BE2C (cell line): ENCODE measurements at regions not wholly inside any gene's neighbourhood (a gene's known extent, or its start where the extent isn't known, plus 50 kb on each side); places are given as distances from the start of the nearest gene placed in this dataset.

Experiments
- DNase-seq: peaks from one replicate; pipeline ENCODE4 v3.0.0-alpha.2; 2020
- H3K27me3 ChIP-seq: fragments of 250-450 bp; sonication (Bioruptor Pico); 2 replicates; pipeline ENCODE4 v1.5.1; 2020; ENCODE audit warnings: mild to moderate bottlenecking
- H3K36me3 ChIP-seq: fragments of 250-450 bp; sonication (Bioruptor Pico); 2 replicates; pipeline ENCODE4 v1.5.1; 2020; ENCODE audit warnings: mild to moderate bottlenecking
- H3K4me1 ChIP-seq: fragments of 250-450 bp; sonication (Bioruptor Pico); 2 replicates; pipeline ENCODE4 v1.5.1; 2020
- H3K4me3 ChIP-seq: 2 replicates; pipeline ENCODE4 v1.5.1; 2011; ENCODE audit warnings: low read depth, low read length
- H3K9me3 ChIP-seq: fragments of 250-450 bp; sonication (Bioruptor Pico); 2 replicates; pipeline ENCODE4 v1.5.1; 2020
- TF ChIP-seq, protein P1 (sequence below): IDR thresholded peaks from 2 replicates; pipeline ENCODE4 v1.5.1; 2012; ENCODE audit warnings: mild to moderate bottlenecking, low read depth, low read length

- Histone ChIP-seq H3K9me3 (no peaks in the 10 kb centered on the region), H3K4me1 (no peaks in the 10 kb centered on the region), H3K27me3 (no peaks in the 10 kb centered on the region), H3K4me3 (no peak overlapping the region), H3K36me3 (no peaks in the 10 kb centered on the region)
- TF ChIP-seq, protein P1, sequence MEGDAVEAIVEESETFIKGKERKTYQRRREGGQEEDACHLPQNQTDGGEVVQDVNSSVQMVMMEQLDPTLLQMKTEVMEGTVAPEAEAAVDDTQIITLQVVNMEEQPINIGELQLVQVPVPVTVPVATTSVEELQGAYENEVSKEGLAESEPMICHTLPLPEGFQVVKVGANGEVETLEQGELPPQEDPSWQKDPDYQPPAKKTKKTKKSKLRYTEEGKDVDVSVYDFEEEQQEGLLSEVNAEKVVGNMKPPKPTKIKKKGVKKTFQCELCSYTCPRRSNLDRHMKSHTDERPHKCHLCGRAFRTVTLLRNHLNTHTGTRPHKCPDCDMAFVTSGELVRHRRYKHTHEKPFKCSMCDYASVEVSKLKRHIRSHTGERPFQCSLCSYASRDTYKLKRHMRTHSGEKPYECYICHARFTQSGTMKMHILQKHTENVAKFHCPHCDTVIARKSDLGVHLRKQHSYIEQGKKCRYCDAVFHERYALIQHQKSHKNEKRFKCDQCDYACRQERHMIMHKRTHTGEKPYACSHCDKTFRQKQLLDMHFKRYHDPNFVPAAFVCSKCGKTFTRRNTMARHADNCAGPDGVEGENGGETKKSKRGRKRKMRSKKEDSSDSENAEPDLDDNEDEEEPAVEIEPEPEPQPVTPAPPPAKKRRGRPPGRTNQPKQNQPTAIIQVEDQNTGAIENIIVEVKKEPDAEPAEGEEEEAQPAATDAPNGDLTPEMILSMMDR = no peak
- DNase-seq = no peak
These were observed 800.8 kb upstream of the SOX11 start for GRCh38 chr2:4891394-4891793.

DNA sequence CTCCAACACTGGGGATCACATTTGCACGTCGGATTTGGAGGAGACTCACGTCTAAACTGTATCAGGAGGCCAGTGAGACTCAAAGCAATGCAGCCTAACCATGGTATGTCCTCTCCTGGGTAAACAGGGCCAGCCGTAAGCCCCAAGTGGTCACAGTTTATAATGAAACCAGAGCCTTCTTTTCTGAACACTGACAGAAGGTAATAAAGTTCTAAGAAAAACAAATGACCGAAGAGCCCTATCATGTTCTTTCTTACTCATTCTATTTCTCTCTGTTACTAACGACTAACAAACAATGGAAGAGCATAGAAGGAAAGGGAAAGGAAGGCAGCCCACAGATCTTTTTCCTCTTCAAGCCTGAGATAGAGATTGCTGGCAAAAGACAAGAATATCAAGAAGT lies 796.8 kb upstream of the SOX11 start:
- no peaks in the 10 kb centered on the region for H3K4me1 ChIP-seq
- H3K4me3 ChIP-seq = no peak overlapping the region
- H3K36me3 ChIP-seq = no peaks in the 10 kb centered on the region
- H3K9me3 ChIP-seq = no peaks in the 10 kb centered on the region
- DNase-seq = no peak
- TF ChIP-seq, protein P1 = no peak
- no peaks in the 10 kb centered on the region for H3K27me3 ChIP-seq

DNA sequence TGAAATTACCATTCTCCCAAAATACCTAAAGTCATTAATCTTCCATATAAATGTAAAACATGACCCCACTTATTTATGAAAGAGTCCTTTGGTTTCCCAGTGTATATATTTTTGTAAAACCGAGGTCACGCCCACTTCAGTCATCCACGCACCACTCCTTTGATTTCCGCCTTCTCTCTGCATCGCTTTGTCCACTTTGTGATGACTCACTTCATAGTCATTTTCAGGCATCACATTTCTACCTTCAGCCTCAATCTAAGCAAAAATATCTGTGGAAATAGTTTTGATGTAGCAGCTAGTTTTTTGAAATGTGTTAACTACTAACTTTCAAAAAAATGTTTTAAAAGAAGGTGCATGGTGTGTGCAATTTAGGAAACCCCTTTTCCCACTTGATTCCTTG lies 793.5 kb upstream of the SOX11 start:
- Histone ChIP-seq H3K9me3 (no peaks in the 10 kb centered on the region), H3K36me3 (no peaks in the 10 kb centered on the region), H3K27me3 (no peaks in the 10 kb centered on the region), H3K4me3 (no peak overlapping the region), H3K4me1 (no peaks in the 10 kb centered on the region)
- TF ChIP-seq, protein P1 = no peak
- DNase-seq = no peak

DNA sequence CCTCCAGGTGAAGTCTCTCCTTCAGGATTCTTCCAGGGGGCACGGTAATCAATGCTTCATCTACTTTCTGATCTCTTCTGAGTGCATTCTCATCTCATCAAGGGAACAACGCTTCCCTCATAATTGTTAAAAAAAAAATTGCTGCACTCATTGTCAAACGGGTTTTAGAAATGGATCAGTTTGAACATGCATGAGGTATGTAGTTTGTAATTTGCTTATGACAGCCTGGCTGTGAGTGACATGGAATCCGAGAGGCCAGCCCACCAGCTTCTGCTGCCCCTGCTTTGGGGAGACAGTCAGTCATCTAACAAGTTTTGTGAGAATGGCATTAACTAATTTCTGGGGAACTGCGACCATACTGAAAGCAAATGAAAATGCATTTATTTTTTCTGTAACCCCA lies 791.9 kb upstream of the SOX11 start:
- no peak overlapping the region for H3K4me3 ChIP-seq
- H3K36me3 ChIP-seq = no peaks in the 10 kb centered on the region
- DNase-seq = no peak
- H3K9me3 ChIP-seq = no peaks in the 10 kb centered on the region
- TF ChIP-seq, protein P1 = no peak
- no peaks in the 10 kb centered on the region for H3K4me1 ChIP-seq
- no peaks in the 10 kb centered on the region for H3K27me3 ChIP-seq

- no peaks in the 10 kb centered on the region for H3K27me3 ChIP-seq
- H3K4me1 ChIP-seq = no peaks in the 10 kb centered on the region
- no peak for DNase-seq
- no peaks in the 10 kb centered on the region for H3K9me3 ChIP-seq
- TF ChIP-seq, protein P1 = no peak
- no peak overlapping the region for H3K4me3 ChIP-seq
- no peaks in the 10 kb centered on the region for H3K36me3 ChIP-seq
These were observed 791.1 kb upstream of the SOX11 start for GRCh38 chr2:4900861-4901770.

DNA sequence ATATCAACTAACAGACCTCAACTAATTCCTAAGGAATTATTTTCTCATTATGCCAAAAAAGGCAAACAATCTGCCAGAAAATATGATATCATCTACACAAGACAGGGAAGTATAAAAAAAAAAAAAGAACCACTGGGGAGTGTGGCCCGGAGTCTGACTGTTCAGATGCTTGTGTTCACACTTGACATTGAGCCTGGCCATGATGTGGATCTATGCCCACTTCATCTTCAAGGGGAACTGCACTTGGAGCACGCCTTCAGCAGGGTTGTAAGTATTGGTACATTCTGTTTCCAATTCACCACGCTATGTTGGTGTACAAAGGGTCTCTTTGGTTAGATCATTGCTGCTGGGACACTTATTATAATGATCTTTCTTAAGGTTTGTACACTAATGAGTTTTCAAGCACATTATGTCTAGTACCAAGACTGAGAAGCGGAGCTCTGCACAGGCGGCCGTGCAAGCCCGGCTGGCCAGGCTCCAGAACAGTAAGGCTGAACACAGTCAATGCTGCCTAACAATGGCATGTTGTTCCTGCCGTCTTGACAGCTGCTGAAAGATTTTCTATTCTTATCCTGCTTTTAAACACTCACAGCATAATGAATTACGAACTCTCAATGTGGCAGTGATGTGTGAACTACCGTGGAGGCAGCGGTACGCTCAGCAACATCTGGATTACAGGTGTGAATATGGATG lies 788.4 kb upstream of the SOX11 start:
- TF ChIP-seq, protein P1 = no peak
- Histone ChIP-seq H3K4me3 (no peak overlapping the region), H3K9me3 (no peaks in the 10 kb centered on the region), H3K36me3 (no peaks in the 10 kb centered on the region), H3K27me3 (no peaks in the 10 kb centered on the region), H3K4me1 (no peaks in the 10 kb centered on the region)
- DNase-seq = no peak
